Stimulated activated CD8-positive, alpha-beta memory T cell treated with anti-CD3 and anti-CD28 coated beads, Interleukin-15, amount 100 ng/mL, for 48 hours (primary cell): ENCODE measurements at regions not wholly inside any gene's neighbourhood (a gene's known extent, or its start where the extent isn't known, plus 50 kb on each side); places are given as distances from the start of the nearest gene placed in this dataset.
"Not testable (repeated sequence)": the region's sequence is repeated elsewhere in the genome, so short reads cannot be mapped to it uniquely, and the experiment has no call there.

ENCODE experiments used
- DNase-seq, 2 donors: peaks; one replicate each; pipeline ENCODE4 v3.0.0-alpha.2; 2020; ENCODE audit warnings: low read depth in 2 of 2

DNA sequence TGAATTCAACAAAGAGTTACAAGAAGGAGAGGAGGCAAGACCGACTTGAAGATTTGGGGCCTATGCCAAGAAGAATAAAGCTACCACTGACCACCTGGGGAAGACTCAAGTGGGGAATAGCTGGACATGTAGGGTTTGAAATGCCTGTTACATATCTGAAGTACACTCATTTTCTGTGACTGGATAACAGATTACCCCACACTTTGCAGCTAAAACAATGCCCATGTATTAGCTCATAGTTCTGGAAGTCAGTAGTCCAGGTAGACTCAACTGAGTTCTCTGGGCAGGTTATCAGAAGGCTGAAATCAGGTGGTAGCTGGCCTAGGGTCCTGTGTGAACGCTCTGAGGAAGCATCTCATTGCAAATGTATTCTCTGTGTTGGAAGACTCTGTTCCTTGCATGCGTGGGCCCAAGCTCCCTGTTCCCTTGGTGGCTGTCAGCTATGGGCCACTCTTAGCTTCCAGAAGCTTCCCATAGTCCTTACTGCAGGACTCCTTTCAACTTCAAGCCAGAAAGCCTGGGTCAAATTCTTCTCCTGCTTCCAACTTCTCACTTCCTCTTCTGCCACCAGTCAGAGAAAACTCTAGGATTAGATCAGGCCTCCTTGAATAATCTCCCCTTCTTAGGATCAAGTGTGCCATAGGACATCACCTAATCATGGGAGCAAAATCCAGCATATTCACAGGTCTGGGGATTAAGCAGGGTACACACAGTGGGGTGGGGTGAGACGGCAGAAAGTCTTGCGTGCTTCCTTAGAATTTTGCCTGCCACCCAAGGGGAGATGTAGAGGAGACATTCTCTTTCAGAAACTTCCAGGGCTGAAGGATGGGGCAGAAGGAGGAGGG is 187.8 kb downstream of the SHQ1 start:
- DNase-seq = no peak

DNA sequence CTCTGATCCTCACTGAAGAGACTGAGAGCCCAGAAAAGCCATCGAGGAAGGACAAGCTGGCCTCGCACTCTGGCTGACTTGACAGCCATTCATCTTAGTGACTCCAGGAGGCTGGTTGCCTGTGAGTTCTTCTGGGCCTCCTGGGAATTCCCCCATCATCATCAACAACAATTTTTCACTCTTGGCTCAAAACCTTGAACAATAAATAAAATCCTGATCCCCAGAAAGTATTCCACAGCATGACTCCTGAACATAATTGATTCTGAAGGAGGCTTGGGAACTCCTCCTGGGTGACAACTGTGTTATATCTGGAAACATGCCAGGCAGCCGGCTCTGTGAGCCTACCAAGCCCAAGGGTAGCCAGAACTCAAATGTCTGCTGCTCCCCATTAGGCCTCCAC is 188.6 kb downstream of the SHQ1 start:
- DNase-seq = no peak

DNA sequence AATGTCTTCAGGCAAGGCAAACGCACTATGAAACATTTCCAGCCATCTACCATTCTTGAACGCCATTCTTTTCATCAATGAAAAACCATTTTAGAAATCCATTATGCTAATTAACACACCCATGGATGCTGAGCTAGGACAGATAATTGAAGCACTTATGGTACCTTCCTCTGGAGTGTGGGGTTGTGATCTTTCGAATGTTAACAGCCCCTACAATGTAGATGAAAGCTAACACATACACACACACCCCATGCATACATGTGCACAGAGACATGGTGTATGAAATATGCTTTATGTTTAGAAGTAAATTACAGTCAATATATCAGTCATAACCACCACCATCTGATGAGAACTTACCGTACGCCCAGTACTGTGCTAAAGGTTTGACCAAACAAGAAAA is 189.1 kb downstream of the SHQ1 start:
- no peak for DNase-seq

DNA sequence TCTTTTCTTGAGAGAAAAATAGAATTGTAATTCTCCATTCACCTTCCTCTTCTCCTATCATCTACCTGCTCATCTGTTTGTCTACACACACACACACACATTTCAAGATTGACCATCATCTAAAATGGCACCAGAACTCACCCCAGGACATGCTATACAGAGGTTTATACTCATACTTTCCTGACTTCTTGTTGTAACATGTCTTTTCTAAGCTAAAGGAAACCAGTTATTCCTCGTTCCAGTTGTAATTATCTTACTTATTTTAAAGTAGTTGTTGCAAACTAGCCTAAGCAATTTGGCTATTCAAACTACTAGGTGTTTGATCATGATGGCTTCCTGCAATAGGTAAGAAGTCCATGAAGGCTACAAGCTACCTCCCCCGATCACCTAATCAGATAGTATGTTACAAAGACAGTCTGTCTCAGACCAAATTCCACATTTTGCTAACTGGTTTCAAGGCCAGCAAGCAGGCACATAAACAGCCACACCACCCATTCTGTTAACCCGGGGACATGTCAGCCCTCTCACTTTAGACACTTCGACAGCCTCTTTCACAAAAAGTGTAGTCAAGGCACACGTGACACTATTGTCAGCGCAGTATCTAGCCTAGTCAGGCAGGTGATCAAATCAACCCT is 189.7 kb downstream of the SHQ1 start:
- DNase-seq = no peak

DNA sequence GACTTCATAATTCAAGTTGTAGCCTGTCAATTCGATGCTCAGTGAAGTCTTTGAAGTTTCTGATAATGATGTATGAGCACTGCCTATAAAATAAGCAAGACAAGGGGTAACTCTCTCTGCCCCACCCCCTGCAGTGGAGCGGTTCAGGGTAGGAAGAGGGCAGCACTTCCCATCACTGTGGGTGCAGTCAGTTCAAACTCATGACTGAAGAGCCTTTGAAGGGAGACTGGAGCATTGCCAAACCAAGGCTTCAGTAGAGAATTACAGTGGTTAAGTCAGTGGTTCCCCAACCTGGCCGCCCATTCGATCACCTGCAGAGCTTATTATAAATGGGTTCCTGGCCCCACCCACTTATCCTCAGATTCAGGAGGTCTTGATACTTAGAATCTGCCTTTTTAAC is 190.6 kb downstream of the SHQ1 start:
- peak in 1 of 2 donors; percentile 10 for DNase-seq

DNA sequence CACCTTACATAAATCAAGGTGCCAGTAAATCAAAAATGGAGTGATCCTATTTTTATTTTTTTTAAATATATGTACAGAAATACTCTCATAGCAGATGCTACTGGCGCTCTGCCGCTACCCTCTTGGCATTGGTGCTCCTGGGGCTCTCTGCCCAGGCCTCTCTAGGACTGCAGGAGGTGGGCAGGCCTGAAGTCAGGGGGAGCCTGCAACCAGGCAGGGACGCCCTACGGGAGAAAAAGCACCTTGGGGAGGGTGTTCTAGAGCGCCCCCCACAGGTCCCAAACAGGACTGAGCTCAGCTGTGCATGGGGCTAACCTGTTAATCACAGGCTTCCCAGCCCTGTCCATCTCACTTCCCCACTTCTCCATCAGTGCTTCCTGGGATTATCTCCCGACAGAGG is 192.5 kb downstream of the SHQ1 start:
- no peak for DNase-seq

DNA sequence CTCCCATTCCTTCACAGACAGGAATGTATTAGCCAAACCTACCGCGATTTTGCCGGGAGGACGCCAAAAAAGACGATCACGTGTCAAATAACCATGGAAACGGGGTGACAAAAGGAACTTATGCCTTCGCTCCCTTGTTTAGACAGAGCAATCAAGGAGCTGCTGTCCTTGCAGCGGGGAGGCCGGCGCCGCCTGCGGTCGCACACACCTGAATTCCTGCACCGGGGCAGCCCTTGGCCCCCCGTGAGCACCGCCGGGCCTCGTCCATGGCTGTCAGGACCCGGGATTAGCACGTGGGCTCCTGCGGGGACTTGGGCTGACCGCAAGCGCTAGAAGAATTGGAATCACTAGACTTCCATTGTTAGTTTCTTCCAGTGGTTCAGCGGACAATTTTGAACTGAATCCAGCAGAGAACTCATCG is 193.1 kb downstream of the SHQ1 start:
- no peak for DNase-seq

DNA sequence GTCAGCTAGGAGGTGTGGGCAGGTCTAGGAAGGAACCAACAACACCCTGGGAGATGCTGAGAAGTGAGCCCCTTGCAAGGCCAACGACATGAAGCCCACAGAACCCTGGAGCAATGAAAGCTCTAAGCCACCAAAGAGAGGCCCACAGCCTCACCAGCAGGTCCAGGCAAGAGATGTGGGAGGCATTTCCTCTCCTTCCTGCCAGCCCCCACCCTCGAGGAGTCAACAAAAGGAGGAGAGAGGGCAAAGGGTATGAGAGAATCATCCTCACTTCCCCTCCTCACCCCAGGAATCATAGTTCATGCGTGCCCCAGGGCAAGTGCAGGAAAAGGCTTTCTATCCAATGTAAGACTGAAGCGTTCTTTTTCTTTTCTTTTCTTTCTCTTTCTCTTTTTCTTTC is 195.8 kb downstream of the SHQ1 start:
- DNase-seq = no peak

DNA sequence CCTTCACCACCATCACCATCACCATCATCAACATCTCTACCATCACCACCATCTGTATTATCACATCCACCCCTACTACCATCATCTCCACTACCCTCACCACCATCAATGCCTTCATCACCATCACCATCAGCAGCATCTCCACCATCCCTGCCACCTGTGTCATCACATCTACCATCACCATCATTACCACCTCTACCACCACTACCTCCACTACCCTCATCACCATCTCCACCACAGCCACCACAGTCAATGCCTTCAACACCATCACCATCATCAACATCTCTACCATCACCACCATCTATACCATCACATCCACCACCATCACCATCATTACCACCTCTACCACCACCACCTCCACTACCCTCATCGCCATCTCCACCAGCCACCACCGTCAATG is 196.7 kb downstream of the SHQ1 start:
- DNase-seq = no peak

DNA sequence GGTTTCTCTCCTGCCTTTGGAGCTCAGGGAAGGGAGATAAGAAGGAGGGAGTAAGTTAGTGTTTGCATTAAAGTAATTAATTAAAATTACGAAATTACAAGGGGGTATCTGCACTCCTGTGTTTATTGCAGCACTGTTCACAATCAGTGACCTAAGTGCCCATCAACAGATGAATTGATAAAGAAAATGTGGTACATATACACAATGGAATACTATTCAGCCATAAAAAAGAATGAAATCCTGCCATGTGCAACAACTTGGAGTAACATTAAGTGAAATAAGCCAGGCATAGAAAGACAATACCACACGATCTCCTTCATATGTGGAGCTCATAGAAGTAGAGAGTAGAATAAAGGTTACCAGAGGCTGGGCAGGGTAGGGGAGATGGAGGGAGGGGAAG is 202.0 kb downstream of the SHQ1 start:
- DNase-seq = no peak

DNA sequence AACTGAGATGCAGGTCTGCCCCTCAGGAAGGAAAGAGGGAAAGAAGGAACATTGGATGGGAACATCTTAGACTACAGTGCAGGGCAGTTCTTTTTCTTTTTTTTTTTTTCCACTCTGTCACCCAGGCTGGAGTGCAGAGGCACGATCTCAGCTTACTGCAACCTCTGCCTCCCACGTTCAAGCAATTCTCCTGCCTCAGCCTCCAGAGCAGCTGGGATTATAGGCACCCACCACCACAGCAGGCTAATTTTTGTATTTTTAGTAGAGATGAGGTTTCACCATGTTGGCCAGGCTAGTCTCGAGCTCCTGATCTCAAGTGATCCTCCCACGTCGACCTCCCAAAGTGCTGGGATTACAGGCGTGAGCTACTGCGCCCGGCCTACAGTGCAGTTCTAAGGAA is 204.6 kb downstream of the SHQ1 start:
- DNase-seq = not testable (repeated sequence)

DNA sequence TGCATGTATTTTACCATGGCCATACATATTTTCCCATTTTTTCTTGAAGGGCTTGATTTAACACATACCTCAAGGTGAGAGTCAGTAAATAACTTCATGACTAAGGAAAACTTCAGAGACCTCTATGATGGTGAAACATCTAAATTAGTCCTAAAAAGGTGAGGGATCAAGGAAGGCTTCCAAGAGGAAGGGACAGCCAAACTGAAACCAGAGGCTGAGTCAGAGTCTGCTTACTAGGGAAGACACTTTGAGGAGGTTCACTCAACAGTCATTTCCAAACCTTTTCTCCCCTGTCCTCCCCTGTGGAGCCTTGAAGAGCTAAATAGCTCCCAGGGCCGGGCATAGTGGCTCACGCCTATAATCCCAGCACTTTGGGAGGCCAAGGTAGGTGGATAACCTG is 206.6 kb downstream of the SHQ1 start:
- no peak for DNase-seq

DNA sequence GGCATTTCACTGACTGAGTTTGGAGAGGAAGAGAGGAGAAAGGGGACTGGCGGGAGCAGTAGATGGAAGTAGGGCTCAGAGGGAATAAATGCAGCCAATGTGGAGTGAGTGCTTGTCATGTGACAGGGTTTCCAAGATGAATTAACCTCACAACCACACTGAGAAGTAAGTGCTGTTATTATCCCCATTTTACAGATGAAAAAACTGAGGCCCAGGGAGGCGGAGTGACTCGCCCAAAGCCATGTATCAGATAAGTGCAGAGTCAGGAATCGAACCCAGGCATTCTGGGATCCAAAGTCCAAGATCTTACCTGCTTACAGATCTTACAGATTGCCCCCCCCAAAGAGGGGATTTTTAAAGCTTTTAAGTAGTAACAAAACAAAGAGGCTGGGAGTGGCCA is 207.2 kb downstream of the SHQ1 start:
- no peak for DNase-seq

DNA sequence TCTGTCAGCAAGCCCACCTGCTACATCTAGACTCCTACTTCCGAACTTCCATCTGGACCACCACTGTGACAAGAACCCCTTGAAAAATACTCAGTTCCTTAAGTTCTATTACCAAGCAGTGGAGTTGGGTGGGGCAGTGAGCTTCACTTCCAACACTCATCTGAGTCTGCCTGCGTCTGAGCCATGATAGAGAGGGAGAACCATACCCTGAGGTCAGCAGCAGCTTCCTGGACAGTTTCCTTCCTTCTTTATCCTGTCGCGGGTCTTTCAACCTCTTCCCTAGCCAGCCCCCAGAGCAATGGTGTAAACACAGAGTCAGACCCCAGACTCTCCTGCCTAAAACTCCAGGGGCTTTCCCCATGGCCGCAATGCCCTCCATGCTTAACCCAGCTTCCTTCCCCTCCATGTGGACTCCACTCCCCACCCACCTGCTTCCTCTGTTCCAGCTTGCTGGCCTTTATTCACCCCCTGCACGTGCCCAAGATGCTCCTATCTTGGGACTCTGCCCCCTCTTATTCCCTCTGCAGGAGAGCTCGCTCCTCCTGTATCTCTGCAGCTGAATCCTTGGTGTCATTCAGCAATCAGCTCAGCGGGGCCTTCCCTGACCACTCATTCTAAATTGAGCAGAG is 211.2 kb downstream of the SHQ1 start:
- DNase-seq = no peak

DNA sequence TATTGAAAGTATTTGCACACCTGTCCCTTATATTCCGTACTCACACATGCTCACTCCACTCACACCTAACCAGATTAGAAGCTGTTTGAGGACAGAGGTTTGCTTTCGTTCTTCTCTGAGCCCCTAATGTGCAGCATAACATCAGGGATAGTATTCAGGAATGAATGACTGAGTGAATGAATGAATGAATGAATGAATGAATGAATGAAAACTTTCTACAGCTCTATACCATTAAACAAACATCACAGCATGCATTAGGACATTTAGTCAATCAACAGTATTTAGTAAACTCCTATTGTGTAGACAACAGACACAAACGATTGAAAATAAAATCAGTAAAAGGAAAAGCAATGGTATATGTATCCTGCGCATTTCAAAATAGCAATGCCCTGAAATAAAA is 212.7 kb downstream of the SHQ1 start:
- DNase-seq = no peak

DNA sequence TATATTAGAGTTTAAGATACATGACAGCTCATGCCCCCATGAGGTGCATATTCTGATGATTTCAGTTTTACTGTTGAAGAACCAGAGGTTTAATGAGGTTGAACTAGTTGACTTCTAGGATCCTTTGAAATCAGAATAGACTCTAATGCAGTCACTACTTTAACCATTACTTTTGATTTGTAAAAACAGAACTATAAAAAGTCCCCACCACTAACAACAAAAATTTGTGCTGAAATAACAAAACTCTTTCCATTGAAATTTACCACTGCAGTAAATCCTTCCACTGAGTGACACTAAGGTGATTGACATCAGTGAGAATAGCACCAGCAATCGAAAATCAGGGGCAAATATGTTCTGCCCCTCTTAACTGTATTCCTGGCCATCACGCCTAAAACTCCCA is 214.1 kb downstream of the SHQ1 start:
- no peak for DNase-seq

DNA sequence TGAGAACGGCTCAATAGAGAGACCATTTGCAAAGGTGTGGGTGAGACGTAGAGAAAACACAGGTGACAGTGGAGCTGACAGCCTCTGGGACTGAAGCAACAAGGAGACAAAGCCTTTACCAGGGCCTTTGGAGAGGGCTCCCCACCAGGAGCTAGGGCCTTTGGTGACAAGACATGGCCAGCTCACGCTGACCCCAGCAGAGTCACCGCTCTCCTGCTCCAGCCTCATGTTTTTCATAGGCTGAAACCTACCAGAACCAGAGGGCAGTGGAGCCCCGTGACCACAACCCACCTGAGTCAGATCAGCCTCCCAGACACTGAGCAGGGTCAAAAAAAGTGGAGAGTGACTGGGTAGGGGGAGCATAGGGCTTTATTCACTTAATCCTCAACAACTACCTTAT is 214.7 kb downstream of the SHQ1 start:
- peak; percentile 29 to 41 for DNase-seq

DNA sequence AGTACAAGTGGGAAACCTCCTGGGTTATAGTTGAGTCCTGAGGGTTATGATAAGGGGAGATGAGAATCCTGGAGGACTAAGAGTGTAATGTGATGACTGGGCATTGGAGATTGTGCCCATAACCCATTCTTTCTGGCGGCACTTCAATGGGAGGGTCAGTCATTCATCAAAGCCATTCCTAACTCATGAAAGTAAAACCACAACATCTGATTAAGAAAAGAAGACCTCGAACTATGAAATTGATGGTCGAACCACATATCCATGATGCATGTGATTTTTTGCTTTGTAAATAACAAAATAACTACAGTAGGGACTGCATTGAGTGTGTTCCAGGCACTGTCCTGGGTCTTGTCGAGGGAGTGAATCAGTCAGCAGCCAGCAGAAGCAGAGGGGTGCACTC is 215.1 kb downstream of the SHQ1 start:
- no peak for DNase-seq

DNA sequence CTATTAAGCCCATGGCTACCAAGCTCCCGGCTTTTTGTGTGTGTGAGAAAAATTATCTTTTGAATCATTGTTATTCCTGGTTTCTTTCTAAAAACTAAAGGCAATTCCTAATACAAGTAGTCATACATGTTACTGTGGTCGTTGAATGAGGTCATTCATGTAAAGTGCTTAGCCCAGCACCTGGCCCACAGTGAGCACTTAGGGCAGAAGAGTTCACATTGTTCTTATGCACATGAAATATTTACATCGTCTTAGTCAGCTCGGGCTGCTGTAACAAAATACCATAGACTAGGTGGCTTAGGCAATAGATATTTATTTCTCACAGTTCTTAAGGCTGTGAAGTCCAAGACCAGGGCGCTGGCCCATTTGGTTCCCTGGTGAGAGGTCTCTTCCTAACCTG is 216.1 kb downstream of the SHQ1 start:
- no peak for DNase-seq

DNA sequence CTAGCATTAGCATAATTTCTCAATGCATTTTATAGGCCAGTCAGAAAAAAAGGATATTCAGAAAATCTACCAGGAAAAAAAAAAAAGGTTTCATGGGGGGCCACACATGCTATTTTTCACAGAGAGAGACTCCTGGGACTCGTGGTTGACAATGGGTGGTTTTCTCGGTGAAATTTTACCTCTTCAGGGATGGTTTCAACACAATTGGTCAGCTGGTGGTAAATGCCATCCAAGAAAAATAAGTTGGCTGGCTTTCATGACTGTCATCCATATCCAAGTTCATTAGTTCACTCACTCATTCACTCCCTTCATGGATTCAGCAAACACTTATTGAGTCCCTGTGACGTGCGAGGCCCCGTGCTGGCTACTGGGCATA is 217.3 kb downstream of the SHQ1 start:
- DNase-seq = no peak

DNA sequence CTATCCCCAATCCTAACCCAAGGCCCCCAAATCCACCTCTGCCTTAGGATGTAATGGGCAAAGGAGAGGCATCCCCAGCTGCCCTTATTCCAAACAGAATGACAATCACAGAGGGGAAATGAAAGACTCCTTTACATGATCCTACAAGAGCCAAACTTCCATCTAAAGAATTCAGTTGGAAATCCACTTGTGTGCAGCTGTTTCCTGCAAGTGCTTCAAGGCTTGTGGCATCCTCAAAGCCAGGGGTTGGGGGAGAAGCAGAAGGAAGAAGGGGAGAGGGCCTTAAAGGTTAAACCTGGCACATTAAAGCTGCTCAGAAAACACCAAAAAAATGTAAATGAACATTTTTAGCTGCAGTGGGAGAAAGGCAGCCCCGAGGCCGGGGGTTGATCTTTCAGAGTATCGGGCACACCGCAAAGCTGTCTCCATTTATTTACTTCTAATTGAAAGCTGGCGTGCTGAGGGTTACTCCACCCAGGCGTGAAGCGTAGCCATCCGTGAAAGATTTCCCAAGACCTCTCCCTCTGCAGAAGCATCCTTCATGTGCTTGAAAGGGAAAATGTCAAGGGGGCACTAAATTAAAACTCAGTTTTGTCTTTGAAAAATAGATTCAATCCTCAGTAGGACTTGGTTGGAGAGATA is 217.8 kb downstream of the SHQ1 start:
- DNase-seq = no peak

DNA sequence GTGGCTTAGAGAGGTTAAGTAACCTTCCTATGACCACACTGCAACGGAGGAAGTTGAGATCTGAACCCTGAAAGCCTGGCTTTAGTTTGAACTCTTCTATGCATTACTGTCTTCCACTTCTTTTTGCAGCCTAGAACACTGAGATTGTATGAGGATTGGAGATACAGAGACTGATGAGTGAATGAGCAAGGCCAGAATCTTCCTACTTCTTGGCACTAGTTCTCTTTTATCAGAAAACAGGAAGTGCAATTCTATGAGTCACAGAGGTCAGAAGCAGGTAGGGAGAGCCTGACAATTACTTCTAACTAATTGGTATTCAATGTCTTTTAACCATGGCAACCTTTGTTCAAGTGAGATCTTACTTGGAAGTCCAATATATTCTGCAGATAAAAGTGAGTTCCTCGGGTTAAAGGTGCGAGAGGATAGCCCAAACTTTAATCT is 219.0 kb downstream of the SHQ1 start:
- no peak for DNase-seq

DNA sequence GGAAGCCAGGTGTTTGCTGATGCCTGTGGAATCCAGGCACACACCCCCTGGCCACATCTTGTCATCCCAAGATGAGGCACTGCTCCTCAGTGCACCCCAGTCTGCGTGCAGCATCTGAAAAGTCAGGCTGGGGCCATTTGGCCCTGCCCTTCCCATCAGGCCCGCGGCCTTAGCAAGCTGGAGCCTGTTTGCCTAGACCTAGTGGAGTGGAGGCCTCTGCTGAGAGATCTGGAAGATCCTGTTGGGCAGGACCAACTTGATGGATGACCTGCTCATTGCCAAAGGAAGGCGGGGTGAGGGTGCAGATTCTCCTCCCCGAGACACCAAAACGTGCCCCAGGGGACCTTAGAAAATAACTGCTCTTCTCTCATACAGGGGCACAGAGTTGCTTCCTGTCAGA is 220.2 kb downstream of the SHQ1 start:
- DNase-seq = no peak
